GM12878 (cell line): ENCODE measurements at regions not wholly inside any gene's neighbourhood (a gene's known extent, or its start where the extent isn't known, plus 50 kb on each side); places are given as distances from the start of the nearest gene placed in this dataset.

Experiments
- ELK1 ChIP-seq: IDR thresholded peaks from 2 replicates; pipeline ENCODE4 v1.6.1; 2012; ENCODE audit warnings: low read depth, low read length, improper control_type of control experiment
- KDM1A ChIP-seq: fragments of 200-600 bp; sonication (generic); IDR thresholded peaks from 2 replicates; pipeline ENCODE4 v1.6.1; 2016; ENCODE audit warnings: borderline replicate concordance
- RCOR1 ChIP-seq: conservative IDR thresholded peaks from 2 replicates; pipeline ENCODE4 v1.6.1; 2012; ENCODE audit warnings: low read depth, low read length, improper control_type of control experiment
- SRF ChIP-seq, 2 experiments: IDR thresholded peaks; 2 replicates each; pipeline ENCODE4 v1.6.1; 2011; ENCODE audit warnings: low read depth in 2 of 2, low read length in 2 of 2, mild to moderate bottlenecking in 1 of 2, moderate library complexity in 1 of 2
- ZNF207 ChIP-seq: fragments of 450-650 bp; IDR thresholded peaks from 2 replicates; pipeline ENCODE4 v1.6.1; 2014; ENCODE audit warnings: antibody characterized with exemption, mild to moderate bottlenecking, borderline replicate concordance
- TF ChIP-seq, protein P1 (sequence below): fragments of 450-650 bp; IDR thresholded peaks from 2 replicates; pipeline ENCODE4 v1.6.1; 2016; ENCODE audit warnings: mild to moderate bottlenecking, moderate library complexity, borderline replicate concordance
- TF ChIP-seq, protein P2 (sequence below): fragments of 450-650 bp; IDR thresholded peaks from 2 replicates; pipeline ENCODE4 v1.6.1; 2017; ENCODE audit warnings: antibody characterized with exemption, mild to moderate bottlenecking, moderate library complexity

DNA sequence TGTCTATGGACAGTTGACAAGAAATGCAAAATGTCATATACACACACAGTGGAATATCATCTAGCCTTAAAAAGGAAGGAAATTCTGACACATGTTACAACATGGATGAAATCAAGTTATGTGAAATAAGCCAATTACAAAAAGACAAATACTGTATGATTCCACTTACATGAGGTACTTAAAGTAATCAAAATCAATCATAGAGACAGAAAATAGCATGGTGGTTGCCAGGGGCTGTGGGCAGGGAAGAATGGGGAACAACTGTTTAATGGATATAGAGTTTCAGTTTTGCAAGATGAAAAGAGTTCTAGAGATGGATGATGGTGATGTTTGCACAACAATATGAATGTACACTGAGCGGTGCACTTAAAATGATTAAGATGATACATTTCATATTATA is 613.8 kb upstream of the ZNF385D start:
- no peak for TF ChIP-seq ELK1
- TF ChIP-seq KDM1A: no peak
- TF ChIP-seq, protein P1, sequence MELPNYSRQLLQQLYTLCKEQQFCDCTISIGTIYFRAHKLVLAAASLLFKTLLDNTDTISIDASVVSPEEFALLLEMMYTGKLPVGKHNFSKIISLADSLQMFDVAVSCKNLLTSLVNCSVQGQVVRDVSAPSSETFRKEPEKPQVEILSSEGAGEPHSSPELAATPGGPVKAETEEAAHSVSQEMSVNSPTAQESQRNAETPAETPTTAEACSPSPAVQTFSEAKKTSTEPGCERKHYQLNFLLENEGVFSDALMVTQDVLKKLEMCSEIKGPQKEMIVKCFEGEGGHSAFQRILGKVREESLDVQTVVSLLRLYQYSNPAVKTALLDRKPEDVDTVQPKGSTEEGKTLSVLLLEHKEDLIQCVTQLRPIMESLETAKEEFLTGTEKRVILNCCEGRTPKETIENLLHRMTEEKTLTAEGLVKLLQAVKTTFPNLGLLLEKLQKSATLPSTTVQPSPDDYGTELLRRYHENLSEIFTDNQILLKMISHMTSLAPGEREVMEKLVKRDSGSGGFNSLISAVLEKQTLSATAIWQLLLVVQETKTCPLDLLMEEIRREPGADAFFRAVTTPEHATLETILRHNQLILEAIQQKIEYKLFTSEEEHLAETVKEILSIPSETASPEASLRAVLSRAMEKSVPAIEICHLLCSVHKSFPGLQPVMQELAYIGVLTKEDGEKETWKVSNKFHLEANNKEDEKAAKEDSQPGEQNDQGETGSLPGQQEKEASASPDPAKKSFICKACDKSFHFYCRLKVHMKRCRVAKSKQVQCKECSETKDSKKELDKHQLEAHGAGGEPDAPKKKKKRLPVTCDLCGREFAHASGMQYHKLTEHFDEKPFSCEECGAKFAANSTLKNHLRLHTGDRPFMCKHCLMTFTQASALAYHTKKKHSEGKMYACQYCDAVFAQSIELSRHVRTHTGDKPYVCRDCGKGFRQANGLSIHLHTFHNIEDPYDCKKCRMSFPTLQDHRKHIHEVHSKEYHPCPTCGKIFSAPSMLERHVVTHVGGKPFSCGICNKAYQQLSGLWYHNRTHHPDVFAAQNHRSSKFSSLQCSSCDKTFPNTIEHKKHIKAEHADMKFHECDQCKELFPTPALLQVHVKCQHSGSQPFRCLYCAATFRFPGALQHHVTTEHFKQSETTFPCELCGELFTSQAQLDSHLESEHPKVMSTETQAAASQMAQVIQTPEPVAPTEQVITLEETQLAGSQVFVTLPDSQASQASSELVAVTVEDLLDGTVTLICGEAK: no peak
- no peak for TF ChIP-seq RCOR1
- TF ChIP-seq ZNF207: no peak
- TF ChIP-seq, protein P2, sequence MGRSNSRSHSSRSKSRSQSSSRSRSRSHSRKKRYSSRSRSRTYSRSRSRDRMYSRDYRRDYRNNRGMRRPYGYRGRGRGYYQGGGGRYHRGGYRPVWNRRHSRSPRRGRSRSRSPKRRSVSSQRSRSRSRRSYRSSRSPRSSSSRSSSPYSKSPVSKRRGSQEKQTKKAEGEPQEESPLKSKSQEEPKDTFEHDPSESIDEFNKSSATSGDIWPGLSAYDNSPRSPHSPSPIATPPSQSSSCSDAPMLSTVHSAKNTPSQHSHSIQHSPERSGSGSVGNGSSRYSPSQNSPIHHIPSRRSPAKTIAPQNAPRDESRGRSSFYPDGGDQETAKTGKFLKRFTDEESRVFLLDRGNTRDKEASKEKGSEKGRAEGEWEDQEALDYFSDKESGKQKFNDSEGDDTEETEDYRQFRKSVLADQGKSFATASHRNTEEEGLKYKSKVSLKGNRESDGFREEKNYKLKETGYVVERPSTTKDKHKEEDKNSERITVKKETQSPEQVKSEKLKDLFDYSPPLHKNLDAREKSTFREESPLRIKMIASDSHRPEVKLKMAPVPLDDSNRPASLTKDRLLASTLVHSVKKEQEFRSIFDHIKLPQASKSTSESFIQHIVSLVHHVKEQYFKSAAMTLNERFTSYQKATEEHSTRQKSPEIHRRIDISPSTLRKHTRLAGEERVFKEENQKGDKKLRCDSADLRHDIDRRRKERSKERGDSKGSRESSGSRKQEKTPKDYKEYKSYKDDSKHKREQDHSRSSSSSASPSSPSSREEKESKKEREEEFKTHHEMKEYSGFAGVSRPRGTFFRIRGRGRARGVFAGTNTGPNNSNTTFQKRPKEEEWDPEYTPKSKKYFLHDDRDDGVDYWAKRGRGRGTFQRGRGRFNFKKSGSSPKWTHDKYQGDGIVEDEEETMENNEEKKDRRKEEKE: no peak
- no peak for TF ChIP-seq SRF (IDR thresholded peaks at IDR 0.05; ENCODE audit: low read depth in 2 of 2, low read length in 2 of 2)
